ENCODE measurements at regions not wholly inside any gene's neighbourhood (a gene's known extent, or its start where the extent isn't known, plus 50 kb on each side); places are given as distances from the start of the nearest gene placed in this dataset.

- no peak for TF ChIP-seq CTCF (optimal IDR thresholded peaks at IDR 0.05 in 1 of 3, IDR thresholded peaks at IDR 0.05 in 1 of 3, conservative IDR thresholded peaks at IDR 0.05 in 1 of 3; ENCODE audit: extremely low read depth in 1 of 3, insufficient read depth in 2 of 3, low read length in 3 of 3)
- TF ChIP-seq EZH2 (IDR thresholded peaks at IDR 0.05; ENCODE audit: low read length) = no peak
Observed at GRCh38 chr10:104540181-104540580, 100.9 kb upstream of the SORCS3 start.
